Upper lobe of right lung (tissue), 1 donor: ENCODE measurements at regions not wholly inside any gene's neighbourhood (a gene's known extent, or its start where the extent isn't known, plus 50 kb on each side); places are given as distances from the start of the nearest gene placed in this dataset.

Source experiments
- ATAC-seq: fragments of 200-7000 bp; cut with Tn5 transposase; one replicate; pipeline ENCODE4 v1.9.1; 2020; ENCODE audit warnings: mild to moderate bottlenecking, moderate library complexity
- DNase-seq: peaks from one replicate; pipeline ENCODE4 v3.0.0-alpha.2; 2020
- H3K27ac ChIP-seq: fragments of 200-600 bp; one replicate; pipeline ENCODE4 v1.8.0; 2022
- H3K27me3 ChIP-seq: fragments of 200-600 bp; one replicate; pipeline ENCODE4 v1.8.0; 2022; ENCODE audit warnings: mild to moderate bottlenecking
- H3K36me3 ChIP-seq: fragments of 200-600 bp; one replicate; pipeline ENCODE4 v1.8.0; 2022
- H3K4me1 ChIP-seq: fragments of 200-600 bp; one replicate; pipeline ENCODE4 v1.8.0; 2022
- H3K4me3 ChIP-seq: fragments of 200-600 bp; one replicate; pipeline ENCODE4 v1.8.0; 2022; ENCODE audit warnings: mild to moderate bottlenecking
- H3K9me3 ChIP-seq: fragments of 200-600 bp; one replicate; pipeline ENCODE4 v1.8.0; 2022
- intact Hi-C: fragments of 100-400 bp; cut with DNase I; formaldehyde crosslinking; loops from one replicate; pipeline ENCODE4 v1.11.0; 2022
- TF ChIP-seq, protein P1 (sequence below): fragments of 200-600 bp; IDR thresholded peaks from one replicate; pipeline ENCODE4 v1.8.0; 2022; ENCODE audit warnings: antibody characterized with exemption
- donor health status: DM: no; HTN: yes; CAD: no; lungs with severe emphysema.

DNA sequence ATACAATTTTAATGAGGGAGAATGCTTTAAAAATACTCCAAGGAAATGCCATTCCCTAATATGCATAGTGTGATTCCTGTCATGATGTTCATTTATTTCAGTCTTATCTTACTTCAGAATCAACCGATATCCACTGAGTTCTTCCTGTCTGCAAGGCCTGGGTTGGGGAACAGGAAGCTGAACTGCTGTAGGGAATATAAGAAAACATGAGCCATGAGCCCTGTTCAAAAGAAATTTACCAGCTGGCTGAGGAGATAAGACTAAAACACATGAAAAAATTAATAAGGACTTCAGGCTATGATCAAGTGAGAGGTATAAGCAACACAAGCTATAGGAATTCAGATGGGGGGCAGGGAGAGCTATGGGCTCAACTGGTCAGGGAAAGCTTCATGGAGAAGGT, 184.7 kb downstream of the PLPP4 start:
- DNase-seq (no peak), ATAC-seq (no peak)
- Histone ChIP-seq H3K36me3 (no peaks in the 10 kb centered on the region), H3K4me3 (no peak overlapping the region), H3K27ac (no peak overlapping the region), H3K4me1 (no peaks in the 10 kb centered on the region), H3K9me3 (no peaks in the 10 kb centered on the region), H3K27me3 (no peaks in the 10 kb centered on the region)
- TF ChIP-seq, protein P1, sequence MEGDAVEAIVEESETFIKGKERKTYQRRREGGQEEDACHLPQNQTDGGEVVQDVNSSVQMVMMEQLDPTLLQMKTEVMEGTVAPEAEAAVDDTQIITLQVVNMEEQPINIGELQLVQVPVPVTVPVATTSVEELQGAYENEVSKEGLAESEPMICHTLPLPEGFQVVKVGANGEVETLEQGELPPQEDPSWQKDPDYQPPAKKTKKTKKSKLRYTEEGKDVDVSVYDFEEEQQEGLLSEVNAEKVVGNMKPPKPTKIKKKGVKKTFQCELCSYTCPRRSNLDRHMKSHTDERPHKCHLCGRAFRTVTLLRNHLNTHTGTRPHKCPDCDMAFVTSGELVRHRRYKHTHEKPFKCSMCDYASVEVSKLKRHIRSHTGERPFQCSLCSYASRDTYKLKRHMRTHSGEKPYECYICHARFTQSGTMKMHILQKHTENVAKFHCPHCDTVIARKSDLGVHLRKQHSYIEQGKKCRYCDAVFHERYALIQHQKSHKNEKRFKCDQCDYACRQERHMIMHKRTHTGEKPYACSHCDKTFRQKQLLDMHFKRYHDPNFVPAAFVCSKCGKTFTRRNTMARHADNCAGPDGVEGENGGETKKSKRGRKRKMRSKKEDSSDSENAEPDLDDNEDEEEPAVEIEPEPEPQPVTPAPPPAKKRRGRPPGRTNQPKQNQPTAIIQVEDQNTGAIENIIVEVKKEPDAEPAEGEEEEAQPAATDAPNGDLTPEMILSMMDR: no peak
- intact Hi-C loops: no loop called here

DNA sequence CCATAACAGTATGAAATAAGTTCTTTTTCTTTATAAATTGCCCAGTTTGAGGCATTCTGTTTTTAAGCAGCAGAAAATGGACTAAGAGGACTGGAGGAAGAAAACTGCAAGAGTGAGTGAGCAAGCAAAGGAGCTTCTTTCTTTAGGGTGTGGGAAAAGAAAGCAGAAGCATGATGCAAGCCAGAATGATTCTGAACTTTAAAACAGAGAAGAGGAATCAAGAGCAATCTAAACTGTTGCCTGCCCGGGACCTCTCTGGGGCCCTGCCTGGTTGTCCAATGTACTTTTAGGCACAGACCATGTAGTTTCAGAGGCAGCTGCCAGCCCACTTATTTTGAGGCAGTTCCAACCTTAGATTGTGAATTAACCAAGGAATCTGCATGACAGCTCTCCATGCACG, 186.3 kb downstream of the PLPP4 start:
- intact Hi-C loops: no loop called here
- no peak overlapping the region for H3K4me3 ChIP-seq
- no peaks in the 10 kb centered on the region for H3K9me3 ChIP-seq
- H3K27me3 ChIP-seq: no peaks in the 10 kb centered on the region
- H3K27ac ChIP-seq: no peak overlapping the region
- DNase-seq: no peak
- no peaks in the 10 kb centered on the region for H3K36me3 ChIP-seq
- ATAC-seq: peak; percentile 36
- TF ChIP-seq, protein P1: no peak
- no peaks in the 10 kb centered on the region for H3K4me1 ChIP-seq

DNA sequence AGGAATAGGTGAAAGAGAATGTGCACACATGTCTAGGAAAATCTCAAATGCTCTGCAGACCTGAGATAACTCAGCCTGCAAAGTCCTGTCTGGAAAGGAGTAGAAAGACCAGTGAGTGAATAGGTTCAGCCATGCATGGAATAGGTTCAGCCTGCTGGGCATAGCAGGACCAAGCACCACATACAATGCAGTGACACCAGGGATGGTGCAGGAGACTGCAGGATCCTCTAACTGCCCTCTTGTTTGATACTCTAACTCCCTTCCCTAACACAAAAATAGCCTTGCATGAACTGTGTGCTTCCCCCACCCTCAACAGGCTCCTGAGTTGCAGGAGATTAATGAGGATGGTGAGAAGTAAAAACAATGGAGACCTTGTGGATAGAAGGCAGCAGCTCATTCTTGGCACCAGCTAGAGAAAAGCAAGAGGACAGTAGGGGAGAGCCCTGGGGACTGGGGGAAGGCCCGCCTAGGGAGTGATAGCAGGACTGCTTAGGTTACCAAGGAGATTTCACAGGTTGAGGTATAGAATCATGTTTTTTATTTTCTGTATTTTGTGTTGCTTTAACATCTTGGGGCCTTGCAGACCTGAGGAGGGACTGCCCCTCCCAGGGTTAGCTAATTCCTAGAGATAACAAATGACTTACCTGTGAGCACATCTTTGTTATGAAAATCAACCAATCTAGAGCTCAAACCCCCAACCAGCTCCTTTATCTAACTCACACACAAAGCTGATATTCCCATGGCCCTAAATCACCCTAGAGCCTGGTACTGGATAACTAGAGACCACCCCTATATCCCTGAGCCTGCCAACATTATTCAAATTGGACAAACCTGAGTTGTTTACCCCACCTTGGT, 187.8 kb downstream of the PLPP4 start:
- Histone ChIP-seq H3K36me3 (no peaks in the 10 kb centered on the region), H3K9me3 (no peaks in the 10 kb centered on the region), H3K4me1 (no peaks in the 10 kb centered on the region), H3K4me3 (no peak overlapping the region), H3K27ac (no peak overlapping the region), H3K27me3 (no peaks in the 10 kb centered on the region)
- intact Hi-C loops: no loop called here
- ATAC-seq (no peak), DNase-seq (no peak)
- TF ChIP-seq, protein P1: no peak

DNA sequence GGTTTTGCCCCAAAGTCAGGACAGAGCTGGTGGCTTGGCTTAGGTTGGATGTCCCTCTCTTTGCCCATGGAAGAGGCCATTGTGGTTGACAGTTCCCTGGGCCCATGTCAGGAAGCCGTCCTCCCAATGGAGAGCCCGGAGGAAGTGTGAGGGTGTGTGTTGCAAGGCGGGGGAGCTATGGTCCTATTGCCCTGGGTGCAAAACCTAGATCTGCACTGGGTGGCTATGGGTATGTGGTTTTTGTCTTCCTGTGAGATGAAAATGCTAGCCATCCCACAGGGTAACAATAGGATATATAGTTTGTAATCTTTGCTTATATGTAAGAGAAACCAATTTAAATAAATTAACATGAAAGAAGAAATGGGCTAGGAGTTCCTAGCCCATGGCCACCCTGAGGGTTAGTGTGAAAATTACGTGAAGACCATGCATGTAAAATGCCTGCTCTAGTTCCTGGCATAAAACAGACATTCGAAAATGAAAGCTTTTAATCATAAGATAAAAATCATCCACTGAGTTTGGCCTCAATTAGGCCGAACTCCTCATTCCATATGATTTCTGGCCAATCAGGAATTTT, 189.2 kb downstream of the PLPP4 start:
- DNase-seq: no peak
- intact Hi-C loops: no loop called here
- H3K27ac ChIP-seq: no peak overlapping the region
- no peaks in the 10 kb centered on the region for H3K27me3 ChIP-seq
- TF ChIP-seq, protein P1: no peak
- no peaks in the 10 kb centered on the region for H3K9me3 ChIP-seq
- ATAC-seq: no peak
- no peaks in the 10 kb centered on the region for H3K36me3 ChIP-seq
- no peaks in the 10 kb centered on the region for H3K4me1 ChIP-seq
- H3K4me3 ChIP-seq: no peak overlapping the region

DNA sequence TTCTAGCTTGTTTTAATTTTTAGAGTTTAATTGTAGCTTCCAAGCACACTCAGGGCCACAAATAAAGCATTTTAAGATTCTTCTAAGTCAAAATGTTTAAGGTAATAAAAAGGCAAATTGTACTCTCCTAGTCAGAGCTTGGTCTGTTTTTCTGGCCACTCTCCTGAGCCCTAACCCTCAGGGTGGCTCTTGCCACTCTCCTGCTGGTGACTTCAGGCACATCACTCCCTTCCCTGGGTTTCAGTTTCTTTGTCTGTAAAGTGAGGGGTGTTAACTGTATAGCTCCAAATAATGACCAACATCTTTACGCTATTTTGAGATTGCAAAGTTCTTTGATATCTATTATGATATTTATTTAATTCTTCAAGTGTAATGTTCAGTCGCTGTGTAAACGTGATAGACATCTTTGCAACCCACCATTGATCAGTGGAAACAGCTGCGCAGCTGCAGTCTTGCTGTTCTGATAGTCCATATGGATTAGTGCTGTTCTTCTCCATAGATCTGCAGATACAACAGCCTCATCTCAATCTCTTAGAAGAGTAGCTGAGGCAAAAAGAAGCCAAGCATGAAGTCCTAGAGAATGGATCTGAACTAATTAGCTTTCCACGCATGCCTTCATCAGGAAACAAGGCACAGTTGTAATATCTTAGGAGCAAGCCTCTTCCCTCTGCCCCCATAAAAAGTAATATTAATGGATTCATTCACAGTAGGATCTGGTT, 189.9 kb downstream of the PLPP4 start:
- TF ChIP-seq, protein P1: no peak

More for the DNA sequence above, 189.9 kb downstream of the PLPP4 start:
- H3K4me1 ChIP-seq: no peaks in the 10 kb centered on the region
- ATAC-seq (no peak), DNase-seq (no peak)
- no peaks in the 10 kb centered on the region for H3K9me3 ChIP-seq
- intact Hi-C loops: no loop called here
- no peak overlapping the region for H3K4me3 ChIP-seq
- no peaks in the 10 kb centered on the region for H3K27me3 ChIP-seq
- H3K36me3 ChIP-seq: no peaks in the 10 kb centered on the region
- H3K27ac ChIP-seq: no peak overlapping the region
